ENCODE measurements at regions not wholly inside any gene's neighbourhood (a gene's known extent, or its start where the extent isn't known, plus 50 kb on each side); places are given as distances from the start of the nearest gene placed in this dataset.

DNA sequence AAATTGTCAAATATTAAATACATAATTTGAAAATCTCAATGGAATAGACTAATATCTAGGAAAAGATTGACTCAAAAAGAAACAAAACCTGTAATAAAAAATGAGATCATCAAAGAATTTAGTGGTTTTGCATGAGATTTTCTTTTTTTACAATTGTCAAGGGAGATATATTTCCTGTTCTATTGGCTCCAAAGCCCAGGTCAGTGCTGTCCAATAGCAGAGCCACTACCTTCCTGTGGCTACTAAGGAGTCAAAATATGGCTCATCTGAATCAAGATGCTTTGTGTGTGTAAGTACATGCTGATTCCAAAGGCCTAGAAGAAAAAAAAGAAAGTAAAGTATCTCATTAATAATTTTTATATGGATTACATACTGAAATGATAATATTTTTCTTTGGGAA lies 191.9 kb downstream of the C7orf25 start:
- TF ChIP-seq, protein P1, sequence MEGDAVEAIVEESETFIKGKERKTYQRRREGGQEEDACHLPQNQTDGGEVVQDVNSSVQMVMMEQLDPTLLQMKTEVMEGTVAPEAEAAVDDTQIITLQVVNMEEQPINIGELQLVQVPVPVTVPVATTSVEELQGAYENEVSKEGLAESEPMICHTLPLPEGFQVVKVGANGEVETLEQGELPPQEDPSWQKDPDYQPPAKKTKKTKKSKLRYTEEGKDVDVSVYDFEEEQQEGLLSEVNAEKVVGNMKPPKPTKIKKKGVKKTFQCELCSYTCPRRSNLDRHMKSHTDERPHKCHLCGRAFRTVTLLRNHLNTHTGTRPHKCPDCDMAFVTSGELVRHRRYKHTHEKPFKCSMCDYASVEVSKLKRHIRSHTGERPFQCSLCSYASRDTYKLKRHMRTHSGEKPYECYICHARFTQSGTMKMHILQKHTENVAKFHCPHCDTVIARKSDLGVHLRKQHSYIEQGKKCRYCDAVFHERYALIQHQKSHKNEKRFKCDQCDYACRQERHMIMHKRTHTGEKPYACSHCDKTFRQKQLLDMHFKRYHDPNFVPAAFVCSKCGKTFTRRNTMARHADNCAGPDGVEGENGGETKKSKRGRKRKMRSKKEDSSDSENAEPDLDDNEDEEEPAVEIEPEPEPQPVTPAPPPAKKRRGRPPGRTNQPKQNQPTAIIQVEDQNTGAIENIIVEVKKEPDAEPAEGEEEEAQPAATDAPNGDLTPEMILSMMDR (IDR thresholded peaks at IDR 0.05): no peak
- TF ChIP-seq EP300 (IDR thresholded peaks at IDR 0.05) (no peak), POLR2AphosphoS5 (IDR thresholded peaks at IDR 0.05) (no peak), POLR2A (IDR thresholded peaks at IDR 0.05) (no peak)

All from suprapubic skin (tissue), 4 donors.